ENCODE measurements at regions not wholly inside any gene's neighbourhood (a gene's known extent, or its start where the extent isn't known, plus 50 kb on each side); places are given as distances from the start of the nearest gene placed in this dataset.

- no CpG with 5 or more reads among the region's 5 CpGs for WGBS (ENCODE audit: extremely low coverage, insufficient read length, low lambda C conversion rate)
- no peak overlapping the region for H3K23ac ChIP-seq (ENCODE audit: insufficient read length, low read depth, low read length)
Observed at GRCh38 chr5:66515209-66515608, 81.0 kb upstream of the MAST4 start.

More at GRCh38 chr5:66515209-66515608, 81.0 kb upstream of the MAST4 start:
- H3K4me1 ChIP-seq (ENCODE audit: insufficient read depth, low read length) = no peaks in the 10 kb centered on the region
- no peak overlapping the region for H4K8ac ChIP-seq (replicated peaks; ENCODE audit: insufficient read length, low read depth, low read length)
- no peaks in the 10 kb centered on the region for H3K27me3 ChIP-seq (ENCODE audit: insufficient read depth, low read length)
- H4K5ac ChIP-seq (ENCODE audit: insufficient read length, low read depth, low read length) = no peak overlapping the region
- H2BK20ac ChIP-seq (ENCODE audit: low read depth, low read length, poor library complexity, severe bottlenecking) = no peak overlapping the region
- H4K91ac ChIP-seq (ENCODE audit: insufficient read length, low read depth, low read length) = no peak overlapping the region
- no peak overlapping the region for H3K4me2 ChIP-seq (ENCODE audit: insufficient read depth, insufficient read length, low read length)
- H2BK12ac ChIP-seq (ENCODE audit: insufficient read length, low read depth, low read length) = no peak overlapping the region
- Mint-ChIP-seq H3K36me3 (ENCODE audit: insufficient read depth in 1 of 3, low read depth in 3 of 3) (peaks cover 0 to 10% (median 0%) of the 10 kb centered on the region in 3 experiments; a peak in 3 of 7 replicates), H3K9me3 (peaks cover 7 to 8% of the 10 kb centered on the region in 2 experiments), H3K27ac (no peak overlapping the region), H3K27me3 (ENCODE audit: low read depth) (peaks cover 3% of the 10 kb centered on the region; the same call in 1 of the 2 replicates), H3K4me3 (no peak overlapping the region), H3K4me1 (peaks cover 5% of the 10 kb centered on the region in 2 experiments; a peak in 1 of 4 replicates)
- no peak overlapping the region for H3K18ac ChIP-seq (ENCODE audit: insufficient read length, low read depth, low read length)
- no peak overlapping the region for H3K56ac ChIP-seq (ENCODE audit: insufficient read length, low read depth, low read length)
- H3T11ph ChIP-seq (ENCODE audit: low read length) = no peak overlapping the region
- DNase-seq = no peak
- TF ChIP-seq CTCF (conservative IDR thresholded peaks at IDR 0.05) = no peak
- H2BK120ac ChIP-seq (ENCODE audit: low read depth, low read length, poor library complexity, severe bottlenecking) = no peak overlapping the region
- no peak overlapping the region for H3K4ac ChIP-seq (ENCODE audit: low read depth, low read length)
- no peak overlapping the region for H2BK5ac ChIP-seq (ENCODE audit: insufficient read length, low read length)
- H3K79me2 ChIP-seq (ENCODE audit: insufficient read depth, low read length) = no peaks in the 10 kb centered on the region
- no peak overlapping the region for H3K9ac ChIP-seq (ENCODE audit: extremely low read depth, insufficient read length, low read length)
- H3K9me3 ChIP-seq (ENCODE audit: control insufficient read depth, low read depth, low read length) = no peaks in the 10 kb centered on the region
- H2AFZ ChIP-seq (ENCODE audit: low read length) = no peak overlapping the region
- H4K20me1 ChIP-seq (ENCODE audit: control insufficient read depth, insufficient read depth, insufficient read length) = no peaks in the 10 kb centered on the region
- H3K27ac ChIP-seq (ENCODE audit: insufficient read length, low read depth, low read length) = no peak overlapping the region
- H2AK5ac ChIP-seq (ENCODE audit: insufficient read length, low read length) = no peak overlapping the region
- no peaks in the 10 kb centered on the region for H3K79me1 ChIP-seq (ENCODE audit: insufficient read depth, low read depth, low read length, poor library complexity, severe bottlenecking)
- H3K23me2 ChIP-seq (ENCODE audit: insufficient read length, low read depth, low read length, poor library complexity, severe bottlenecking) = no peaks in the 10 kb centered on the region
- H2BK15ac ChIP-seq (ENCODE audit: low read depth, low read length) = no peak overlapping the region
- no peak overlapping the region for H3K14ac ChIP-seq (ENCODE audit: insufficient read depth, low read length)

Measured in H9 (cell line).